HEK293T (cell line): ENCODE measurements at regions not wholly inside any gene's neighbourhood (a gene's known extent, or its start where the extent isn't known, plus 50 kb on each side); places are given as distances from the start of the nearest gene placed in this dataset.

ENCODE experiments used
- CTCF ChIA-PET: fragments of 350-600 bp; formaldehyde crosslinking; extraction: SDS; loops from one replicate; lab custom pipeline; 2021; ENCODE audit warnings: antibody characterized with exemption, inconsistent platforms; lab: Yijun Ruan, JAX
- POLR2A ChIA-PET: fragments of 350-600 bp; formaldehyde crosslinking; extraction: SDS; loops from one replicate; lab custom pipeline; 2020; ENCODE audit warnings: antibody characterized with exemption, inconsistent platforms; lab: Yijun Ruan, JAX
- DNase-seq: peaks from one replicate; pipeline ENCODE4 v3.0.0; 2012; ENCODE audit warnings: mixed read lengths; ENCODE audit errors: extremely low spot score
- ARNT ChIP-seq: fragments of 450-650 bp; IDR thresholded peaks from 2 replicates; pipeline ENCODE4 v1.6.1; 2017; ENCODE audit warnings: mild to moderate bottlenecking
- BHLHE40 ChIP-seq: fragments of 450-650 bp; IDR thresholded peaks from 2 replicates; pipeline ENCODE4 v1.6.1; 2016; ENCODE audit warnings: mild to moderate bottlenecking, moderate library complexity, borderline replicate concordance
- CTBP1 ChIP-seq: fragments of 450-650 bp; IDR thresholded peaks from 2 replicates; pipeline ENCODE4 v1.6.1; 2016; ENCODE audit warnings: borderline replicate concordance
- ELF4 ChIP-seq: fragments of 450-650 bp; IDR thresholded peaks from 2 replicates; pipeline ENCODE4 v1.6.1; 2017; ENCODE audit warnings: antibody characterized with exemption
- FOXA1 ChIP-seq: fragments of 450-650 bp; IDR thresholded peaks from 2 replicates; pipeline ENCODE4 v1.6.1; 2016; ENCODE audit warnings: mild to moderate bottlenecking
- FOXK2 ChIP-seq: fragments of 450-650 bp; IDR thresholded peaks from 2 replicates; pipeline ENCODE4 v1.6.1; 2016; ENCODE audit warnings: mild to moderate bottlenecking
- FOXM1 ChIP-seq: fragments of 450-650 bp; IDR thresholded peaks from 2 replicates; pipeline ENCODE4 v1.6.1; 2017; ENCODE audit warnings: mild to moderate bottlenecking, borderline replicate concordance
- HDGF ChIP-seq: fragments of 450-650 bp; IDR thresholded peaks from 2 replicates; pipeline ENCODE4 v1.6.1; 2017; ENCODE audit warnings: antibody characterized with exemption, borderline replicate concordance
- L3MBTL2 ChIP-seq: fragments of 450-650 bp; conservative IDR thresholded peaks from 2 replicates; pipeline ENCODE4 v1.6.1; 2016; ENCODE audit warnings: mild to moderate bottlenecking
- LEF1 ChIP-seq: fragments of 450-650 bp; IDR thresholded peaks from 2 replicates; pipeline ENCODE4 v1.6.1; 2017; ENCODE audit warnings: mild to moderate bottlenecking, borderline replicate concordance
- NFRKB ChIP-seq: fragments of 450-650 bp; IDR thresholded peaks from 2 replicates; pipeline ENCODE4 v1.6.1; 2016; ENCODE audit warnings: mild to moderate bottlenecking, moderate library complexity
- SP1 ChIP-seq: fragments of 450-650 bp; IDR thresholded peaks from 2 replicates; pipeline ENCODE4 v1.6.1; 2017
- SUZ12 ChIP-seq: fragments of 450-650 bp; IDR thresholded peaks from 2 replicates; pipeline ENCODE4 v1.6.1; 2016; ENCODE audit warnings: mild to moderate bottlenecking
- TARDBP ChIP-seq: fragments of 450-650 bp; IDR thresholded peaks from 2 replicates; pipeline ENCODE4 v1.6.1; 2016
- ZNF384 ChIP-seq: fragments of 450-650 bp; IDR thresholded peaks from 2 replicates; pipeline ENCODE4 v1.6.1; 2016
- TF ChIP-seq, protein P1 (sequence below): fragments of 450-650 bp; IDR thresholded peaks from 2 replicates; pipeline ENCODE4 v1.6.1; 2016

DNA sequence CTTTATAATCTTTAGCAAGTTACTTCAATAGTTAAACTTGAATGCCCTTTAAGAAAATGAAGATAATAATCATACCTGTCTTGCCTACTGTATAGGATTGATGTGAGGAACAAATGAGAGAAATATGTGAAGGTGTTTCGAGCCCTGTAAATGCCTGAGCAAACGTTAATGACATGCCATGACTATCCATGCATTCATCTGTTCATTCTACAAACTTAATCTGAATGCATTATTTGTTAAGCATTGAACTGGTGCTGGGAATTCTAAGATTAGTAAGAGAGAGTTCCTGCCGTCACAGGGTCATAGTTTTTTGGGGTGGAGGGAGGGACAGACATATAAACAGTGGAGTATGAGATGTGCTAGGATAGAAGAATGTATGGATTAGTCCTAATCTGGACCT lies 111.5 kb upstream of the PRICKLE1 start:
- ChIA-PET CTCF (no interaction called here), POLR2A (no interaction called here)
- TF ChIP-seq ZNF384 (no peak), BHLHE40 (no peak), TARDBP (no peak), FOXM1 (no peak), SP1 (no peak), L3MBTL2 (no peak), SUZ12 (no peak)
- no peak for DNase-seq

DNA sequence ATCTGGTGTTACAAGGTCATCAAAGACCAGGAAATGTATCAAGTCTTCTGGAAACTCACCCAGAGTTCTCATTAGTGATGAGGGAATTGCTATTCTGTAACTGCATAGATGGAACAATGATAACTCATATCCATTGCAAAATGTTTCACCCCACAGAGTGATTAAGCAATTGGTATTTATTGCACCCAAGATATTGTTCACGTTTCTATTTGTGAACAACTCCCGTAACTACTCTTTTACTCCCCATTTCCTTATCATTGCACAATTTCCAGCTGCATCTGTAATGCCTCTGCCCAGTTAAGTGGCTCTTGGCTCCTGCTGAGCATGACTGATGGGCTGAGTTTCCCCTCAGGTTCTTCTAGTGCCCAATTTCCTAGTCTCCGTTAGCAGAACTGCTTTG lies 108.7 kb upstream of the PRICKLE1 start:
- CTCF ChIA-PET, result interaction anchor here (0.6 kb wide), 1 partner anchor 88 kb away, joined by 3 read pairs; no protein-coding TSS in a partner anchor
- no peak for TF ChIP-seq SUZ12
- no peak for TF ChIP-seq BHLHE40
- TF ChIP-seq LEF1, result no peak
- no peak for TF ChIP-seq SP1
- TF ChIP-seq TARDBP, result no peak
- no peak for TF ChIP-seq NFRKB
- TF ChIP-seq HDGF, result no peak
- no peak for TF ChIP-seq FOXM1
- no peak for TF ChIP-seq L3MBTL2
- no peak for TF ChIP-seq FOXA1
- TF ChIP-seq ARNT, result no peak
- TF ChIP-seq ZNF384, result no peak
- TF ChIP-seq CTBP1, result no peak
- no peak for TF ChIP-seq ELF4
- TF ChIP-seq, protein P1, sequence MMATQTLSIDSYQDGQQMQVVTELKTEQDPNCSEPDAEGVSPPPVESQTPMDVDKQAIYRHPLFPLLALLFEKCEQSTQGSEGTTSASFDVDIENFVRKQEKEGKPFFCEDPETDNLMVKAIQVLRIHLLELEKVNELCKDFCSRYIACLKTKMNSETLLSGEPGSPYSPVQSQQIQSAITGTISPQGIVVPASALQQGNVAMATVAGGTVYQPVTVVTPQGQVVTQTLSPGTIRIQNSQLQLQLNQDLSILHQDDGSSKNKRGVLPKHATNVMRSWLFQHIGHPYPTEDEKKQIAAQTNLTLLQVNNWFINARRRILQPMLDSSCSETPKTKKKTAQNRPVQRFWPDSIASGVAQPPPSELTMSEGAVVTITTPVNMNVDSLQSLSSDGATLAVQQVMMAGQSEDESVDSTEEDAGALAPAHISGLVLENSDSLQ, result no peak
- no peak for TF ChIP-seq FOXK2
- POLR2A ChIA-PET, result no interaction called here
- DNase-seq, result no peak

DNA sequence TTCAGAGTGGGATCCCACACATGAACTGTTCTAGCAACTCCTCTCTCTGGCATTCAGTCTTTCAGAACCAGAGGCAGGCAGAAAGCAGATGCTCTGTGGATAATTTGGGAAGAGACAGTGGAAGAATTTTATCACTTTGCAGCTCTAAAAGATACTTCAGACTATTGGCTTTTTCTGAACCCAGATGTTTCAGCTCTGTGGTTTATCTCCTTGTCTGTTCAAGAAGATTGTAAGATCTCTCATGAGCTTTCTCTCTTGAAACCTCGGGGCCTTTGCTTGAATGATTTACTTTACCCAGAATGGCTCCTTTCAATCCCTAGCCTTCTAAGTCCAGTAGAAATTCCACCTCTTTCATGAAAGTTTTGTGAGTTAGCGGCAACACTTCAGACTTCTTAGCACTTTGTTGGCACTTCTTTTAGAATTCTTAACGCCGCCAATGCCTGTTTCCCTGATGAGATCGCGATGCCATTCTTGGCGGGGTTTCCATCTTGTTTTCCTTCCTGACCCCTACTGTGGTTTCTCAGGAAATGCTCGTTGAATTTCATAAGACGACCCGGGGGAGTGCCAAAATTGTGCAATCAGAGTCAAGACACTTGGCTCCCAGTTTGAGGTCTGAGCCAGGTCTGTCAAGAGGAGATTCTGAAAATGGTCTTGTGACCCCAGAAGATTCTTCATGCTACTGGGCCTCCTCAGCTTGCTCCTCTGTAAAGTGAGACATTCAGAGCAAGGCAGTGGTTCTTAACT lies 107.0 kb upstream of the PRICKLE1 start:
- ChIA-PET CTCF (no interaction called here), POLR2A (no interaction called here)
- DNase-seq, result no peak
- no peak for TF ChIP-seq L3MBTL2
- no peak for TF ChIP-seq HDGF
- TF ChIP-seq, protein P1, result no peak
- no peak for TF ChIP-seq FOXM1
- no peak for TF ChIP-seq ELF4
- no peak for TF ChIP-seq TARDBP
- TF ChIP-seq BHLHE40, result no peak
- TF ChIP-seq ZNF384, result no peak

DNA sequence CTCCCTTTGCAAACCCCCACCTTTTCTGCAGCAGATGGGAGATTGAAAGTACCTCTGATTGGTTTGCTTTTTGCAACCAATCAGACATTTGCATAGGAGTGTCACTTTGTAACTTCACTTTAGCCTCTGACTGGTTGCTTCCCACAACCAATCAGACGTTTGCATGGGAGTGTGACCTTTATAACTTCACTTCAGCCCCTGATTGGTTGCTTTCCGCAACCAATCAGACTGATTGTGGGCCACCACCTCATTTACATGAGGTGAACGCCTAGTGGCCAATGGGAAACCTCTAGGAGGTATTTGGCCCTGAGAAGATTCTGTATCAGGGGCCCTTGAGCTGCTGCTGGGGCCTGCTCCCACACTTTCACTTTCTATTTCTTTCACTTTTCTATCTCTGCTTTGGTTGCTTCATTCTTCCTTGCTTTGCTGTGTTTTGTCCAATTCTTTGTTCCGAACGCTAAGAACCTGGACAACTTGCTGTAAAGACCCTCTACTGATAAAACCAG lies 106.0 kb upstream of the PRICKLE1 start:
- CTCF ChIA-PET, result no interaction called here
- TF ChIP-seq, protein P1, result no peak
- TF ChIP-seq ELF4, result no peak
- TF ChIP-seq CTBP1, result no peak
- no peak for TF ChIP-seq SUZ12
- TF ChIP-seq FOXK2, result no peak
- no peak for TF ChIP-seq L3MBTL2
- no peak for TF ChIP-seq FOXA1
- no peak for TF ChIP-seq ZNF384
- no peak for TF ChIP-seq HDGF
- POLR2A ChIA-PET, result no interaction called here
- DNase-seq, result no peak

DNA sequence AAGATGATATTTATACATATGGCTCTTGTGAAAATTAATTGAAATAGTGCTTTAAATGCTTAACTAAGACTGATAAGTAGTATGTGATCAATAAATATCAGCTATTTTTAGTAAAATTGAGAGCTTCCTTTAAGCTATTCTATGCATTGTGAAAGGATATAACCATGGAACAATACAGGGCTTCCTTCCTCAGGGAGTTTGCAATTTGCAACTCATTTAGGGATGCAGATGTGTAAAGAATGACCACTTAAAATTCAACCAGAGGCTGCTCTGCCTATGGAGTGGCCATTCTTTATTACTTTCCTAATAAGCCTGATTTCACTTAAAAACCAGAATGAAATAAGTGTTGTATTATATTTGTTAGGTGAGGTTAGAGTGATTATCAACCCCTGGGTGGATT lies 103.2 kb upstream of the PRICKLE1 start:
- no peak for TF ChIP-seq NFRKB
- no peak for TF ChIP-seq CTBP1
- TF ChIP-seq L3MBTL2, result no peak
- TF ChIP-seq ARNT, result no peak
- TF ChIP-seq BHLHE40, result no peak
- no peak for TF ChIP-seq SUZ12
- no peak for TF ChIP-seq ELF4
- TF ChIP-seq FOXK2, result no peak
- TF ChIP-seq FOXM1, result no peak
- no peak for TF ChIP-seq HDGF
- POLR2A ChIA-PET, result no interaction called here
- CTCF ChIA-PET, result no interaction called here
- DNase-seq, result no peak

DNA sequence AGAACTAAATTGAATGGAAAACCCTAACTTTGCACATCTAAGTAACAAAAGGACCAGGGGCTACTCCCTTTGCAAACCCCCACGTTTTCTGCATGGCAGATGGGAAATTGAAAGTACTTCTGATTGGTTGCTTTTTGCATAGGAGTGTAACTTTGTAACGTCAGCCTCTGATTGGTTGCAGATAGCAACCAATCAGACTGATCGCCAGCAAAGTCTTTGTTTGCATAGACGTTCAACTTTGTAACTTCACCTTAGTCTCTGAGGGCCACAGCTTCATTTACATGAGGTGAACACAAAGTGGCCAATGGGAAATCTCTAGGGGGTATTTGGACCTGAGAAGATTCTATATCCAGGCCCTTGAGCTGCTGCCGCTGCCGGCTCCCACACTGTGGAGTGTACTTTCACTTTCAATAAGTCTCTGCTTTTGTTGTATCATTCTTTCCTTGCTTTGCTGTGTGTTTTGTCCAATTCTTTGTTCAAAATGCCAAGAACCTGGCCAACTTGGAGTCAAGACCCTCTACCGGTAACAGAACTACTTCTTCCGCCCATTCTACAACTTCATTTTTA lies 102.5 kb upstream of the PRICKLE1 start:
- no peak for DNase-seq
- ChIA-PET POLR2A (no interaction called here), CTCF (no interaction called here)
- no peak for TF ChIP-seq LEF1
- TF ChIP-seq, protein P1, result no peak
- no peak for TF ChIP-seq TARDBP
- TF ChIP-seq NFRKB, result no peak
- TF ChIP-seq ELF4, result no peak
- no peak for TF ChIP-seq L3MBTL2
